SK-N-SH (cell line): ENCODE measurements at regions not wholly inside any gene's neighbourhood (a gene's known extent, or its start where the extent isn't known, plus 50 kb on each side); places are given as distances from the start of the nearest gene placed in this dataset.

Source experiments
- CTCF ChIA-PET: fragments of 300-600, 350-600 bp; formaldehyde crosslinking; extraction: SDS; loops from one replicate; lab custom pipeline; 2021; lab: Yijun Ruan, JAX
- POLR2A ChIA-PET: fragments of 350-600 bp; sonication (Branson Sonifier 250); formaldehyde crosslinking; extraction: SDS; loops from one replicate; lab custom pipeline; 2020; ENCODE audit warnings: antibody characterized with exemption, inconsistent platforms; lab: Yijun Ruan, JAX
- DNase-seq: peaks from one replicate; pipeline ENCODE4 v3.0.0; 2012
- H2AFZ ChIP-seq: fragments of 200-600 bp; sonication (generic); 2 replicates; pipeline ENCODE4 v1.8.1; 2016; ENCODE audit warnings: antibody characterized with exemption, mild to moderate bottlenecking, low read depth
- H3F3A ChIP-seq: fragments of 200-600 bp; sonication (generic); replicated peaks from 2 replicates; pipeline ENCODE3; 2016; ENCODE audit warnings: antibody characterized with exemption, mild to moderate bottlenecking; ENCODE audit not compliant: insufficient read depth
- H3K27ac ChIP-seq, 2 experiments: fragments of 200-500 bp in 1 of 2; fragments of 200-600 bp in 1 of 2; sonication (Bioruptor generic) in 1 of 2; sonication (generic), shearing (Covaris generic) in 1 of 2; 2 replicates each; pipeline versions ENCODE4 v1.5.1 to v1.6.1; 2014 to 2016; ENCODE audit warnings: low read depth in 2 of 2, inconsistent platforms in 1 of 2, low read length in 1 of 2, mild to moderate bottlenecking in 1 of 2, mixed read lengths in 1 of 2
- H3K27me3 ChIP-seq: fragments of 200-600 bp; sonication (generic), shearing (Covaris generic); 2 replicates; pipeline ENCODE4 v1.6.1; 2016; ENCODE audit warnings: mixed run types; ENCODE audit not compliant: insufficient read depth
- H3K36me3 ChIP-seq, 2 experiments: fragments of 200-500 bp in 1 of 2; fragments of 200-600 bp in 1 of 2; sonication (Bioruptor generic) in 1 of 2; sonication (generic) in 1 of 2; replicated peaks in 1 of 2; 2 replicates each; pipeline versions ENCODE3 to v1.5.1; 2014 to 2016; ENCODE audit warnings: low read length in 1 of 2, mild to moderate bottlenecking in 1 of 2; ENCODE audit not compliant: insufficient read depth in 2 of 2, control insufficient read depth in 1 of 2
- H3K4me1 ChIP-seq, 2 experiments: fragments of 200-500 bp in 1 of 2; fragments of 200-600 bp in 1 of 2; sonication (Bioruptor generic) in 1 of 2; sonication (generic), shearing (Covaris generic) in 1 of 2; 2 replicates each; pipeline versions ENCODE4 v1.5.1 to v1.6.1; 2014 to 2016; ENCODE audit warnings: low read depth in 1 of 2, low read length in 1 of 2, mixed run types in 1 of 2; ENCODE audit not compliant: insufficient read depth in 2 of 2, control insufficient read depth in 1 of 2
- H3K4me2 ChIP-seq: fragments of 200-600 bp; sonication (generic), shearing (Covaris generic); 2 replicates; pipeline ENCODE4 v1.6.1; 2017; ENCODE audit warnings: mixed run types
- H3K4me3 ChIP-seq, 2 experiments: fragments of 200-500 bp in 1 of 2; fragments of 200-600 bp in 1 of 2; sonication (Bioruptor generic) in 1 of 2; sonication (generic), shearing (Covaris generic) in 1 of 2; 2 replicates each; pipeline versions ENCODE4 v1.5.1 to v1.8.1; 2014 to 2016; ENCODE audit warnings: low read depth in 2 of 2, inconsistent platforms in 1 of 2, low read length in 1 of 2, mild to moderate bottlenecking in 1 of 2, mixed read lengths in 1 of 2, moderate library complexity in 1 of 2
- H3K79me2 ChIP-seq: fragments of 200-600 bp; sonication (generic); 2 replicates; pipeline ENCODE4 v1.8.1; 2017; ENCODE audit warnings: mild to moderate bottlenecking; ENCODE audit not compliant: insufficient read depth
- H3K9ac ChIP-seq: fragments of 200-600 bp; sonication (generic); 2 replicates; pipeline ENCODE4 v1.6.1; 2017; ENCODE audit warnings: mixed run types
- H3K9me2 ChIP-seq: fragments of 200-600 bp; sonication (generic); 2 replicates; pipeline ENCODE4 v1.6.1; 2017; ENCODE audit warnings: mixed run types
- H3K9me3 ChIP-seq: fragments of 200-600 bp; sonication (generic); 2 replicates; pipeline ENCODE4 v1.6.1; 2017; ENCODE audit warnings: mixed run types, mild to moderate bottlenecking, moderate library complexity
- H4K20me1 ChIP-seq: fragments of 200-600 bp; sonication (generic); 2 replicates; pipeline ENCODE4 v1.6.1; 2017; ENCODE audit warnings: mild to moderate bottlenecking, mixed run types; ENCODE audit not compliant: insufficient read depth
- FOXJ3 ChIP-seq: sonication (generic); formaldehyde crosslinking; IDR thresholded peaks from 2 replicates; pipeline ENCODE4 v1.5.1; 2020; ENCODE audit warnings: mild to moderate bottlenecking, missing genetic modification reagents
- FOXM1 ChIP-seq: IDR thresholded peaks from 2 replicates; pipeline ENCODE4 v1.4.0; 2012; ENCODE audit warnings: low read depth, mild to moderate bottlenecking
- GATA2 ChIP-seq: sonication (generic); formaldehyde crosslinking; IDR thresholded peaks from 2 replicates; pipeline ENCODE4 v1.5.0; 2020; ENCODE audit warnings: mild to moderate bottlenecking, missing genetic modification reagents
- IRF3 ChIP-seq: fragments of 150-350 bp; IDR thresholded peaks from 2 replicates; pipeline ENCODE4 v1.6.1; 2016; ENCODE audit warnings: mild to moderate bottlenecking, low read depth, low read length
- MEF2A ChIP-seq: IDR thresholded peaks from 2 replicates; pipeline ENCODE4 v1.4.0; 2012; ENCODE audit warnings: low read depth, borderline replicate concordance
- MXI1 ChIP-seq: IDR thresholded peaks from 2 replicates; pipeline ENCODE4 v1.6.1; 2012; ENCODE audit warnings: mild to moderate bottlenecking, low read depth, low read length, improper control_type of control experiment
- NFIC ChIP-seq: IDR thresholded peaks from 2 replicates; pipeline ENCODE4 v1.4.0; 2012; ENCODE audit warnings: borderline replicate concordance
- POLR2AphosphoS5 ChIP-seq: IDR thresholded peaks from 2 replicates; pipeline ENCODE4 v1.6.1; 2012; ENCODE audit warnings: low read depth, low read length
- RAD21 ChIP-seq: IDR thresholded peaks from 2 replicates; pipeline ENCODE4 v1.6.1; 2012; ENCODE audit warnings: mild to moderate bottlenecking, low read length
- RFX5 ChIP-seq: IDR thresholded peaks from 2 replicates; pipeline ENCODE4 v1.6.1; 2012; ENCODE audit warnings: mild to moderate bottlenecking, improper control_type of control experiment, low read length
- RXRA ChIP-seq: IDR thresholded peaks from 2 replicates; pipeline ENCODE4 v1.4.0; 2012; ENCODE audit warnings: low read depth, mild to moderate bottlenecking, borderline replicate concordance
- SMC3 ChIP-seq: IDR thresholded peaks from 2 replicates; pipeline ENCODE4 v1.6.1; 2012; ENCODE audit warnings: low read depth, low read length, improper control_type of control experiment
- TAF1 ChIP-seq: IDR thresholded peaks from 2 replicates; pipeline ENCODE4 v1.6.1; 2012; ENCODE audit warnings: low read depth, mild to moderate bottlenecking, low read length, moderate library complexity, borderline replicate concordance
- TEAD4 ChIP-seq: IDR thresholded peaks from 2 replicates; pipeline ENCODE4 v1.4.0; 2012; ENCODE audit warnings: mild to moderate bottlenecking, borderline replicate concordance; ENCODE audit not compliant: insufficient read depth
- YY1 ChIP-seq: IDR thresholded peaks from 2 replicates; pipeline ENCODE4 v1.4.0; 2012; ENCODE audit warnings: low read depth, mild to moderate bottlenecking
- WGBS: methylation state at CpG from one replicate; pipeline ENCODE4 v1.1.6; 2017; ENCODE audit warnings: low lambda C conversion rate; 5-methylcytosine and 5-hydroxymethylcytosine counted together
- TF ChIP-seq, protein P1 (sequence below): fragments of 200-600 bp; sonication (generic); IDR thresholded peaks from 2 replicates; pipeline ENCODE4 v1.6.1; 2017; ENCODE audit warnings: antibody characterized with exemption, mild to moderate bottlenecking, moderate library complexity
- TF ChIP-seq, protein P2 (sequence below): IDR thresholded peaks from 2 replicates; pipeline ENCODE4; 2012
- TF ChIP-seq, protein P3 (sequence below): IDR thresholded peaks from 2 replicates; pipeline ENCODE4 v1.4.0; 2012; ENCODE audit warnings: low read depth, borderline replicate concordance

DNA sequence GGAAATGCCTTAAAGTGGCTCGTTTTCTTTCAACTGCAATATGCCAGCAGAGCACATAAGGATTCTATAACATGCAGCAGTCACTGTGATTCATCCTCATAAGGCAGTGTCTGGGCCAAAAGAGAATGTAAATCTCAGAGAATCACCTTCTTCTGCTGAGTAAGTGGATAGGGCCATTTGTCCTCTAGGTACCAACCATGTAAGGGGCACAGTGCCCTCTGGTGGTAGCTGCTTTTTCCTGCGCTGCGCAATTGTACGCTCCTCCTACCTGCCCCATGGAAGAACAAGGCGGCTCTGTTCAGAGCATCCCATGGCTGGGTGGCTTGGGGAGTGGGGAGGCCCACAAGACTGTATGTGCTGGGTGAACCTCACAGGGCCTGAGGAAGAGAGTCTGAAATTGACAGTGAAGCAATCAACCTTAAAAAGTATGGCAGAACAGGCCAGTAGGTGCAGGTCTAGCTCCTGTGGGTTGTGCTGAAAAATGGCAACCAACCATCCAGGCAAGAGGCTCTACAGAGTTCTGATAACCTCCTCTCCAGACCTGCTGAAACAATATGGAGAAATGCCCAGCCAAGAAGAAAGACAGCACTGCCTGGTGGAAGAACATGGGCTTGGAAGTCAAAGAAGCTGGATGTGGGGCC is 78.6 kb upstream of the C10orf90 start:
- no peaks in the 10 kb centered on the region for H4K20me1 ChIP-seq
- CTCF ChIA-PET = interaction anchor here (0.7 to 2.4 kb wide), 21 partner anchors 9 to 814 kb away, joined by 3 to 19 read pairs (median 4); partner anchors contain the start of gene ADAM12
- TF ChIP-seq IRF3 (no peak), FOXM1 (no peak), POLR2AphosphoS5 (no peak), SMC3 (peak; percentile 83), RAD21 (peak; percentile 82)
- TF ChIP-seq, protein P1, sequence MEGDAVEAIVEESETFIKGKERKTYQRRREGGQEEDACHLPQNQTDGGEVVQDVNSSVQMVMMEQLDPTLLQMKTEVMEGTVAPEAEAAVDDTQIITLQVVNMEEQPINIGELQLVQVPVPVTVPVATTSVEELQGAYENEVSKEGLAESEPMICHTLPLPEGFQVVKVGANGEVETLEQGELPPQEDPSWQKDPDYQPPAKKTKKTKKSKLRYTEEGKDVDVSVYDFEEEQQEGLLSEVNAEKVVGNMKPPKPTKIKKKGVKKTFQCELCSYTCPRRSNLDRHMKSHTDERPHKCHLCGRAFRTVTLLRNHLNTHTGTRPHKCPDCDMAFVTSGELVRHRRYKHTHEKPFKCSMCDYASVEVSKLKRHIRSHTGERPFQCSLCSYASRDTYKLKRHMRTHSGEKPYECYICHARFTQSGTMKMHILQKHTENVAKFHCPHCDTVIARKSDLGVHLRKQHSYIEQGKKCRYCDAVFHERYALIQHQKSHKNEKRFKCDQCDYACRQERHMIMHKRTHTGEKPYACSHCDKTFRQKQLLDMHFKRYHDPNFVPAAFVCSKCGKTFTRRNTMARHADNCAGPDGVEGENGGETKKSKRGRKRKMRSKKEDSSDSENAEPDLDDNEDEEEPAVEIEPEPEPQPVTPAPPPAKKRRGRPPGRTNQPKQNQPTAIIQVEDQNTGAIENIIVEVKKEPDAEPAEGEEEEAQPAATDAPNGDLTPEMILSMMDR = peak; percentile 73

DNA sequence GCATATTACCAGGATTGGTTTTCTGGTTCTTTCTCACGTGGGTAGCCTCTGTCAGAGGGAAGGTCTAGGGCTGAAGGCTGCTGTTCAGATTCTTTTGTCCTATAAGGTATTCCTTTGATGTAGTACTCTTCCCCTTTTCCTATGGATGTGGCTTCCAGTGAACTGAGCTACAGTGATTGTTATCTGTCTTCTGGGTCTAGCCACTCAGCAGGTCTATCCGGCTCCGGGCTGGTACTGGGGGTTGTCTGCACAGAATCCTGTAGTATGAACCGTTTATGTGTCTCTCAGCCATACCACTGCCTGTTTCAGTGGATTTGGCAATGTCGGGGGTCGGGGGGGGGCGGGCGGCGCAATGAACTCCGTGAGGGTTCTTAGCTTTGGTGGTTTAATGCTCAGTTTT is 84.5 kb upstream of the C10orf90 start:
- Histone ChIP-seq H3K9me2 (no peaks in the 10 kb centered on the region), H4K20me1 (no peaks in the 10 kb centered on the region), H3K4me2 (no peak overlapping the region), H3K36me3 (no peaks in the 10 kb centered on the region), H3K9me3 (no peaks in the 10 kb centered on the region), H2AFZ (no peak overlapping the region), H3F3A (no peaks in the 10 kb centered on the region), H3K9ac (no peak overlapping the region), H3K4me3 (no peak overlapping the region), H3K27me3 (no peaks in the 10 kb centered on the region), H3K79me2 (no peaks in the 10 kb centered on the region), H3K4me1 (no peaks in the 10 kb centered on the region), H3K27ac (no peak overlapping the region)
- DNase-seq = no peak
- ChIA-PET POLR2A (no interaction called here), CTCF (interaction anchor here (1.9 kb wide), 1 partner anchor 820 kb away, joined by 8 read pairs; no protein-coding TSS in a partner anchor)
- WGBS = 66% methylated on average over 4 of the region's 10 CpGs
- TF ChIP-seq TAF1 (no peak), RXRA (no peak), YY1 (no peak), POLR2AphosphoS5 (no peak), NFIC (no peak), MXI1 (no peak), RFX5 (no peak), SMC3 (no peak), MEF2A (no peak), FOXJ3 (CRISPR knock-in tag) (no peak), TEAD4 (no peak), GATA2 (no peak)
- TF ChIP-seq, protein P2, sequence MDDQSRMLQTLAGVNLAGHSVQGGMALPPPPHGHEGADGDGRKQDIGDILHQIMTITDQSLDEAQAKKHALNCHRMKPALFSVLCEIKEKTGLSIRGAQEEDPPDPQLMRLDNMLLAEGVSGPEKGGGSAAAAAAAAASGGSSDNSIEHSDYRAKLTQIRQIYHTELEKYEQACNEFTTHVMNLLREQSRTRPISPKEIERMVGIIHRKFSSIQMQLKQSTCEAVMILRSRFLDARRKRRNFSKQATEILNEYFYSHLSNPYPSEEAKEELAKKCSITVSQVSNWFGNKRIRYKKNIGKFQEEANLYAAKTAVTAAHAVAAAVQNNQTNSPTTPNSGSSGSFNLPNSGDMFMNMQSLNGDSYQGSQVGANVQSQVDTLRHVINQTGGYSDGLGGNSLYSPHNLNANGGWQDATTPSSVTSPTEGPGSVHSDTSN = no peak
- TF ChIP-seq, protein P1 = no peak
- TF ChIP-seq, protein P3, sequence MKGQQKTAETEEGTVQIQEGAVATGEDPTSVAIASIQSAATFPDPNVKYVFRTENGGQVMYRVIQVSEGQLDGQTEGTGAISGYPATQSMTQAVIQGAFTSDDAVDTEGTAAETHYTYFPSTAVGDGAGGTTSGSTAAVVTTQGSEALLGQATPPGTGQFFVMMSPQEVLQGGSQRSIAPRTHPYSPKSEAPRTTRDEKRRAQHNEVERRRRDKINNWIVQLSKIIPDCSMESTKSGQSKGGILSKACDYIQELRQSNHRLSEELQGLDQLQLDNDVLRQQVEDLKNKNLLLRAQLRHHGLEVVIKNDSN = no peak

More for the DNA sequence above, 78.6 kb upstream of the C10orf90 start:
- H3F3A ChIP-seq = no peaks in the 10 kb centered on the region
- no peak overlapping the region for H3K27ac ChIP-seq
- H3K4me3 ChIP-seq = no peak overlapping the region; a peak in 1 of 4 replicates
- peak; percentile 61 for DNase-seq
- no peaks in the 10 kb centered on the region for H3K9me3 ChIP-seq
- H3K36me3 ChIP-seq = no peaks in the 10 kb centered on the region
- H3K27me3 ChIP-seq = no peaks in the 10 kb centered on the region
- no peak overlapping the region for H3K4me2 ChIP-seq
- 40% methylated on average over 5 of the region's 5 CpGs for WGBS
- H2AFZ ChIP-seq = no peak overlapping the region
- H3K9ac ChIP-seq = no peak overlapping the region
- no peaks in the 10 kb centered on the region for H3K79me2 ChIP-seq
- H3K9me2 ChIP-seq = no peaks in the 10 kb centered on the region
- no peaks in the 10 kb centered on the region for H3K4me1 ChIP-seq
- POLR2A ChIA-PET = no interaction called here
